Astrocyte (in vitro differentiated cells and primary cell): ENCODE measurements at regions not wholly inside any gene's neighbourhood (a gene's known extent, or its start where the extent isn't known, plus 50 kb on each side); places are given as distances from the start of the nearest gene placed in this dataset.

Experiments
- EZH2 ChIP-seq: IDR thresholded peaks from 2 replicates; pipeline ENCODE4 v1.6.1; 2012; ENCODE audit warnings: mild to moderate bottlenecking, low read length, inconsistent platforms; ENCODE audit not compliant: insufficient read depth
- TF ChIP-seq, protein P1 (sequence below): IDR thresholded peaks from 2 replicates; pipeline ENCODE4 v1.5.1; 2011; ENCODE audit warnings: low read depth, mild to moderate bottlenecking, inconsistent platforms, low read length, moderate library complexity; ENCODE audit not compliant: insufficient read depth

- TF ChIP-seq, protein P1, sequence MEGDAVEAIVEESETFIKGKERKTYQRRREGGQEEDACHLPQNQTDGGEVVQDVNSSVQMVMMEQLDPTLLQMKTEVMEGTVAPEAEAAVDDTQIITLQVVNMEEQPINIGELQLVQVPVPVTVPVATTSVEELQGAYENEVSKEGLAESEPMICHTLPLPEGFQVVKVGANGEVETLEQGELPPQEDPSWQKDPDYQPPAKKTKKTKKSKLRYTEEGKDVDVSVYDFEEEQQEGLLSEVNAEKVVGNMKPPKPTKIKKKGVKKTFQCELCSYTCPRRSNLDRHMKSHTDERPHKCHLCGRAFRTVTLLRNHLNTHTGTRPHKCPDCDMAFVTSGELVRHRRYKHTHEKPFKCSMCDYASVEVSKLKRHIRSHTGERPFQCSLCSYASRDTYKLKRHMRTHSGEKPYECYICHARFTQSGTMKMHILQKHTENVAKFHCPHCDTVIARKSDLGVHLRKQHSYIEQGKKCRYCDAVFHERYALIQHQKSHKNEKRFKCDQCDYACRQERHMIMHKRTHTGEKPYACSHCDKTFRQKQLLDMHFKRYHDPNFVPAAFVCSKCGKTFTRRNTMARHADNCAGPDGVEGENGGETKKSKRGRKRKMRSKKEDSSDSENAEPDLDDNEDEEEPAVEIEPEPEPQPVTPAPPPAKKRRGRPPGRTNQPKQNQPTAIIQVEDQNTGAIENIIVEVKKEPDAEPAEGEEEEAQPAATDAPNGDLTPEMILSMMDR, result no peak
- TF ChIP-seq EZH2, result no peak
These were observed 159.0 kb downstream of the USP12 start for GRCh38 chr13:27012482-27013197.
